SK-N-SH treated with all-trans-retinoic acid at 6 μM for 48 hours (cell line): ENCODE measurements at regions not wholly inside any gene's neighbourhood (a gene's known extent, or its start where the extent isn't known, plus 50 kb on each side); places are given as distances from the start of the nearest gene placed in this dataset.

Experiments
- ARNTL ChIP-seq: fragments of 450-650 bp; formaldehyde crosslinking; IDR thresholded peaks from 2 replicates; pipeline ENCODE4 v1.5.0; 2020; ENCODE audit warnings: low read depth, mild to moderate bottlenecking, moderate library complexity, borderline replicate concordance
- BACH2 ChIP-seq: fragments of 250-450 bp; sonication (Bioruptor Pico); IDR thresholded peaks from 2 replicates; pipeline ENCODE4 v1.9.0; 2021; ENCODE audit warnings: mild to moderate bottlenecking, borderline replicate concordance
- CREB5 ChIP-seq: fragments of 250-450 bp; sonication (Bioruptor Pico); IDR thresholded peaks from 2 replicates; pipeline ENCODE4 v1.5.1; 2020; ENCODE audit warnings: low read depth, mild to moderate bottlenecking, moderate library complexity
- CSDC2 ChIP-seq: fragments of 250-450 bp; sonication (Bioruptor Pico); IDR thresholded peaks from 2 replicates; pipeline ENCODE4 v1.5.0; 2020; ENCODE audit warnings: mild to moderate bottlenecking, moderate library complexity
- PATZ1 ChIP-seq: fragments of 250-450 bp; sonication (Bioruptor Pico); IDR thresholded peaks from 2 replicates; pipeline ENCODE4 v1.8.0; 2020; ENCODE audit warnings: mild to moderate bottlenecking, moderate library complexity, borderline replicate concordance
- SNAI2 ChIP-seq: fragments of 250-450 bp; sonication (Bioruptor Pico); IDR thresholded peaks from 2 replicates; pipeline ENCODE4 v1.5.0; 2020; ENCODE audit warnings: mild to moderate bottlenecking, moderate library complexity
- TOX ChIP-seq: fragments of 250-450 bp; sonication (Bioruptor Pico); IDR thresholded peaks from 2 replicates; pipeline ENCODE4 v1.8.0; 2021; ENCODE audit warnings: mild to moderate bottlenecking, moderate library complexity, borderline replicate concordance
- ZC3H10 ChIP-seq: fragments of 250-450 bp; sonication (Bioruptor Pico); IDR thresholded peaks from 2 replicates; pipeline ENCODE4 v1.5.1; 2021; ENCODE audit warnings: mild to moderate bottlenecking, moderate library complexity
- ZFP3 ChIP-seq: fragments of 250-450 bp; sonication (Bioruptor Pico); IDR thresholded peaks from 2 replicates; pipeline ENCODE4 v1.5.0; 2020; ENCODE audit warnings: mild to moderate bottlenecking, moderate library complexity
- ZFP30 ChIP-seq: fragments of 450-650 bp; formaldehyde crosslinking; IDR thresholded peaks from 2 replicates; pipeline ENCODE4 v1.5.0; 2022; ENCODE audit warnings: mild to moderate bottlenecking, moderate library complexity
- ZNF565 ChIP-seq: fragments of 450-650 bp; formaldehyde crosslinking; conservative IDR thresholded peaks from 2 replicates; pipeline ENCODE4 v1.5.0; 2020; ENCODE audit warnings: low read depth, mild to moderate bottlenecking, moderate library complexity
- ZNF70 ChIP-seq: fragments of 450-650 bp; formaldehyde crosslinking; IDR thresholded peaks from 2 replicates; pipeline ENCODE4 v1.5.0; 2020; ENCODE audit warnings: mild to moderate bottlenecking, moderate library complexity

- no peak for TF ChIP-seq ZFP3 (CRISPR knock-in tag)
- no peak for TF ChIP-seq SNAI2 (CRISPR knock-in tag)
- TF ChIP-seq ARNTL (CRISPR knock-in tag) = no peak
- TF ChIP-seq CREB5 (CRISPR knock-in tag) = no peak
- TF ChIP-seq ZNF70 (CRISPR knock-in tag) = no peak
- TF ChIP-seq BACH2 (CRISPR knock-in tag) = no peak
- TF ChIP-seq TOX = no peak
- no peak for TF ChIP-seq ZFP30
- no peak for TF ChIP-seq PATZ1 (CRISPR knock-in tag)
- no peak for TF ChIP-seq CSDC2 (CRISPR knock-in tag)
- TF ChIP-seq ZNF565 (CRISPR knock-in tag) = no peak
- no peak for TF ChIP-seq ZC3H10 (CRISPR knock-in tag)
Measured at GRCh38 chr12:24229031-24229700, 279.7 kb upstream of the SOX5 start.
